HG03521 (cell line): ENCODE measurements at regions not wholly inside any gene's neighbourhood (a gene's known extent, or its start where the extent isn't known, plus 50 kb on each side); places are given as distances from the start of the nearest gene placed in this dataset.
"Not testable (repeated sequence)": the region's sequence is repeated elsewhere in the genome, so short reads cannot be mapped to it uniquely, and the experiment has no call there.

Experiments used
- ATAC-seq: cut with Tn5 transposase; IDR thresholded peaks from one replicate; pipeline ENCODE4 v1.9.1; 2021; ENCODE audit warnings: mild to moderate bottlenecking, moderate library complexity; ENCODE audit not compliant: unreplicated experiment

GRCh38 chr16:72598696-72599095 lies 426.7 kb upstream of the PMFBP1 start:
- no peak for ATAC-seq

- ATAC-seq: no peak
Measured at GRCh38 chr16:72597938-72598337, 426.0 kb upstream of the PMFBP1 start.

GRCh38 chr16:72596373-72596772 lies 424.4 kb upstream of the PMFBP1 start:
- no peak for ATAC-seq

- ATAC-seq: peak; percentile 73
Measured at GRCh38 chr16:72590151-72590937, 418.4 kb upstream of the PMFBP1 start.

- ATAC-seq: no peak
Measured at GRCh38 chr16:72588551-72588950, 416.6 kb upstream of the PMFBP1 start.

GRCh38 chr16:72578061-72578460 lies 406.1 kb upstream of the PMFBP1 start:
- ATAC-seq: not testable (repeated sequence)

GRCh38 chr16:72576189-72576588 lies 404.2 kb upstream of the PMFBP1 start:
- ATAC-seq: no peak

- ATAC-seq: no peak
Measured at GRCh38 chr16:72569677-72570076, 397.7 kb upstream of the PMFBP1 start.

GRCh38 chr16:72568502-72568901 lies 396.5 kb upstream of the PMFBP1 start:
- no peak for ATAC-seq

- ATAC-seq: no peak
Measured at GRCh38 chr16:72566174-72566573, 394.2 kb upstream of the PMFBP1 start.

GRCh38 chr16:72565106-72565505 lies 393.2 kb upstream of the PMFBP1 start:
- ATAC-seq: no peak

GRCh38 chr16:72560617-72561016 lies 388.7 kb upstream of the PMFBP1 start:
- no peak for ATAC-seq

- no peak for ATAC-seq
Measured at GRCh38 chr16:72558501-72558900, 386.5 kb upstream of the PMFBP1 start.

GRCh38 chr16:72554935-72555334 lies 383.0 kb upstream of the PMFBP1 start:
- ATAC-seq: no peak

GRCh38 chr16:72552654-72553053 lies 380.7 kb upstream of the PMFBP1 start:
- no peak for ATAC-seq

GRCh38 chr16:72551649-72552048 lies 379.7 kb upstream of the PMFBP1 start:
- ATAC-seq: no peak

GRCh38 chr16:72549878-72550277 lies 377.9 kb upstream of the PMFBP1 start:
- ATAC-seq: no peak

- no peak for ATAC-seq
Measured at GRCh38 chr16:72542102-72542501, 370.1 kb upstream of the PMFBP1 start.

GRCh38 chr16:72537664-72538063 lies 365.7 kb upstream of the PMFBP1 start:
- ATAC-seq: no peak

GRCh38 chr16:72536723-72537435 lies 364.9 kb upstream of the PMFBP1 start:
- no peak for ATAC-seq

GRCh38 chr16:72532906-72533410 lies 361.0 kb upstream of the PMFBP1 start:
- ATAC-seq: no peak

- ATAC-seq: no peak
Measured at GRCh38 chr16:72530434-72530833, 358.5 kb upstream of the PMFBP1 start.
